Panc1 (cell line): ENCODE measurements at regions not wholly inside any gene's neighbourhood (a gene's known extent, or its start where the extent isn't known, plus 50 kb on each side); places are given as distances from the start of the nearest gene placed in this dataset.

Source experiments
- ATAC-seq: fragments of 200-7000 bp; cut with Tn5 transposase; 2 replicates; pipeline ENCODE4 v1.9.1; 2020; ENCODE audit warnings: mild to moderate bottlenecking, moderate library complexity
- BruUV-seq: library from RNA; stranded (reverse); fragments of 400-500 nt; replicated peaks from 2 replicates; lab custom pipeline; 2021; lab: Mats Ljungman, UMichigan
- CTCF ChIA-PET: fragments of 300-600 bp; sonication (Branson Sonifier 250); formaldehyde crosslinking; loops from one replicate; lab custom pipeline; 2022; ENCODE audit warnings: antibody characterized with exemption; lab: Charles Lee
- POLR2A ChIA-PET: fragments of 300-600 bp; sonication (Branson Sonifier 250); formaldehyde crosslinking; loops from one replicate; lab custom pipeline; 2022; ENCODE audit warnings: antibody characterized with exemption; lab: Charles Lee
- DNase-seq: peaks from one replicate; pipeline ENCODE4 v3.0.0-alpha.2; 2010; ENCODE audit warnings: low read depth, low spot score
- H3K27ac ChIP-seq: 2 replicates; pipeline ENCODE4 v1.5.1; 2011; ENCODE audit warnings: mild to moderate bottlenecking, low read length, inconsistent platforms
- H3K27me3 ChIP-seq: fragments of 200-500 bp; sonication (Bioruptor generic); 2 replicates; pipeline ENCODE4 v1.6.0; 2014; ENCODE audit warnings: low read length, inconsistent platforms; ENCODE audit not compliant: control insufficient read depth, insufficient read depth
- H3K36me3 ChIP-seq: fragments of 200-500 bp; sonication (Bioruptor generic); 2 replicates; pipeline ENCODE4 v1.5.1; 2014; ENCODE audit warnings: inconsistent platforms, mild to moderate bottlenecking, low read length, moderate library complexity; ENCODE audit not compliant: control insufficient read depth, insufficient read depth
- H3K4me1 ChIP-seq: 2 replicates; pipeline ENCODE4 v1.5.1; 2011; ENCODE audit warnings: inconsistent platforms, mild to moderate bottlenecking, low read length, moderate library complexity; ENCODE audit not compliant: control insufficient read depth, insufficient read depth
- H3K4me3 ChIP-seq, 2 experiments: 2 replicates each; pipeline ENCODE4 v1.5.1; 2011 to 2012; ENCODE audit warnings: low read depth in 2 of 2, low read length in 2 of 2, mild to moderate bottlenecking in 2 of 2, inconsistent platforms in 1 of 2, moderate library complexity in 1 of 2
- H3K9me3 ChIP-seq: fragments of 200-500 bp; sonication (Bioruptor generic); 2 replicates; pipeline ENCODE4 v1.5.1; 2014; ENCODE audit warnings: low read depth, mild to moderate bottlenecking, inconsistent platforms, low read length, moderate library complexity; ENCODE audit not compliant: control insufficient read depth, insufficient read depth
- POLR2AphosphoS5 ChIP-seq: IDR thresholded peaks from 2 replicates; pipeline ENCODE4 v1.6.1; 2012; ENCODE audit warnings: mild to moderate bottlenecking, low read depth, low read length, moderate library complexity
- REST ChIP-seq, 2 experiments: IDR thresholded peaks; 2 replicates each; pipeline ENCODE4 v1.6.1; 2011 to 2012; ENCODE audit warnings: low read depth in 2 of 2, control low read depth in 1 of 2, low read length in 1 of 2, mild to moderate bottlenecking in 1 of 2, moderate library complexity in 1 of 2; ENCODE audit not compliant: insufficient read depth in 1 of 2
- SIN3A ChIP-seq: IDR thresholded peaks from 2 replicates; pipeline ENCODE4 v1.6.1; 2012; ENCODE audit warnings: low read depth, mild to moderate bottlenecking, low read length, moderate library complexity, borderline replicate concordance; ENCODE audit not compliant: insufficient read depth
- TCF7L2 ChIP-seq: IDR thresholded peaks from 2 replicates; pipeline ENCODE4 v1.6.1; 2011; ENCODE audit warnings: mild to moderate bottlenecking, low read depth, low read length, inconsistent platforms
- in situ Hi-C: cut with HindIII; loops from 2 replicates; pipeline ENCODE4 v1.10.0; 2016; ENCODE audit warnings: low sequenced_read_pairs, low pct_unique_long_range_greater_than_20kb
- intact Hi-C: fragments of 100-400 bp; cut with micrococcal nuclease; formaldehyde crosslinking; loops from one replicate; pipeline ENCODE4 v1.10.0; 2022; ENCODE audit not compliant: unreplicated experiment
- TF ChIP-seq, protein P1 (sequence below): fragments of 450-650 bp; IDR thresholded peaks from 2 replicates; pipeline ENCODE4 v1.5.1; 2017; ENCODE audit warnings: mild to moderate bottlenecking

DNA sequence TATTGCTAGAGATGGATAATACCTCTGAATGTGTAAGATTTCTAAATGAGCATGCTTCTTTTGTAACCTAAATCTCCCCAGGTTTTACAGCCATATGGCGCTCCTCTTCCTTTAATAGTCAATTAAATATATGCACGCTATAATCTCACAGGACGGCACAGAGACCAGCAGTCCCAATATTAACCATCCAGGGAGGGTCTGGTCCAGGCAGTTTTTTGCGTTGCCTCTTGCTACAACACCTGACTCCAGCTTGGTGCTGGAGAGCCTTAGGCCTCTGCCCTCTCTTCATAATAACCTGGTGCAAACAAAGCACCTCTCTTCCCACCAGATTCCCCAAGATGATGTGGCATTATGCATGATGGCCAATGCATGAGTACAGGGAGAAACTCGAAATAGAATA lies 183.4 kb downstream of the LY86 start:
- TF ChIP-seq REST (IDR thresholded peaks at IDR 0.05; ENCODE audit: insufficient read depth in 1 of 2, low read depth in 2 of 2, low read length in 1 of 2), result no peak
- H3K9me3 ChIP-seq, result no peaks in the 10 kb centered on the region
- no peaks in the 10 kb centered on the region; the same call in none of the 2 replicates for H3K27me3 ChIP-seq
- DNase-seq (no peak), ATAC-seq (no peak)
- no peak overlapping the region for H3K27ac ChIP-seq
- ChIA-PET CTCF (no interaction called here), POLR2A (no interaction called here)
- in situ Hi-C loops, result no loop called here
- H3K36me3 ChIP-seq, result no peaks in the 10 kb centered on the region
- no peaks in the 10 kb centered on the region for H3K4me1 ChIP-seq
- BruUV-seq, result no TSS peak
- intact Hi-C loops, result no loop called here
- H3K4me3 ChIP-seq, result no peak overlapping the region

- in situ Hi-C loops, result no loop called here
- Histone ChIP-seq H3K4me3 (no peak overlapping the region), H3K4me1 (no peaks in the 10 kb centered on the region), H3K27ac (no peak overlapping the region), H3K36me3 (no peaks in the 10 kb centered on the region), H3K9me3 (no peaks in the 10 kb centered on the region), H3K27me3 (no peaks in the 10 kb centered on the region; the same call in none of the 2 replicates)
- BruUV-seq, result no TSS peak
- ChIA-PET CTCF (no interaction called here), POLR2A (no interaction called here)
- DNase-seq (no peak), ATAC-seq (no peak)
- intact Hi-C loops, result no loop called here
- TF ChIP-seq TCF7L2, result no peak
- no peak for TF ChIP-seq POLR2AphosphoS5
- TF ChIP-seq, protein P1, sequence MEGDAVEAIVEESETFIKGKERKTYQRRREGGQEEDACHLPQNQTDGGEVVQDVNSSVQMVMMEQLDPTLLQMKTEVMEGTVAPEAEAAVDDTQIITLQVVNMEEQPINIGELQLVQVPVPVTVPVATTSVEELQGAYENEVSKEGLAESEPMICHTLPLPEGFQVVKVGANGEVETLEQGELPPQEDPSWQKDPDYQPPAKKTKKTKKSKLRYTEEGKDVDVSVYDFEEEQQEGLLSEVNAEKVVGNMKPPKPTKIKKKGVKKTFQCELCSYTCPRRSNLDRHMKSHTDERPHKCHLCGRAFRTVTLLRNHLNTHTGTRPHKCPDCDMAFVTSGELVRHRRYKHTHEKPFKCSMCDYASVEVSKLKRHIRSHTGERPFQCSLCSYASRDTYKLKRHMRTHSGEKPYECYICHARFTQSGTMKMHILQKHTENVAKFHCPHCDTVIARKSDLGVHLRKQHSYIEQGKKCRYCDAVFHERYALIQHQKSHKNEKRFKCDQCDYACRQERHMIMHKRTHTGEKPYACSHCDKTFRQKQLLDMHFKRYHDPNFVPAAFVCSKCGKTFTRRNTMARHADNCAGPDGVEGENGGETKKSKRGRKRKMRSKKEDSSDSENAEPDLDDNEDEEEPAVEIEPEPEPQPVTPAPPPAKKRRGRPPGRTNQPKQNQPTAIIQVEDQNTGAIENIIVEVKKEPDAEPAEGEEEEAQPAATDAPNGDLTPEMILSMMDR, result no peak
- no peak for TF ChIP-seq SIN3A
- TF ChIP-seq REST (IDR thresholded peaks at IDR 0.05; ENCODE audit: insufficient read depth in 1 of 2, low read depth in 2 of 2, low read length in 1 of 2), result no peak
These were observed 184.2 kb downstream of the LY86 start for GRCh38 chr6:6772751-6773150.
